HFFc6 (cell line): ENCODE measurements at regions not wholly inside any gene's neighbourhood (a gene's known extent, or its start where the extent isn't known, plus 50 kb on each side); places are given as distances from the start of the nearest gene placed in this dataset.

ENCODE experiments used
- DNase-seq: peaks from one replicate; pipeline ENCODE4 v3.0.0-alpha.2; 2018
- H3K27ac Mint-ChIP-seq: 2 replicates; pipeline ENCODE4 v1.8.0; 2020; ENCODE audit warnings: mild to moderate bottlenecking, mixed read lengths
- H3K27me3 Mint-ChIP-seq: 2 replicates; pipeline ENCODE4 v1.8.0; 2021; ENCODE audit warnings: mild to moderate bottlenecking, moderate library complexity, mixed read lengths; ENCODE audit not compliant: insufficient read depth
- H3K36me3 Mint-ChIP-seq: 2 replicates; pipeline ENCODE4 v1.8.0; 2021; ENCODE audit warnings: low read depth, mixed read lengths
- H3K4me1 Mint-ChIP-seq: 2 replicates; pipeline ENCODE4 v1.8.0; 2020; ENCODE audit warnings: low read depth, mixed read lengths
- H3K4me3 Mint-ChIP-seq: 2 replicates; pipeline ENCODE4 v1.8.0; 2020; ENCODE audit warnings: mild to moderate bottlenecking, moderate library complexity, mixed read lengths
- H3K9me3 Mint-ChIP-seq: 2 replicates; pipeline ENCODE4 v1.8.0; 2020; ENCODE audit warnings: mild to moderate bottlenecking, mixed read lengths
- CTCF ChIP-seq: fragments of 200-600 bp; sonication (generic); IDR thresholded peaks from 2 replicates; pipeline ENCODE4 v1.5.0; 2021; ENCODE audit warnings: antibody characterized with exemption, mild to moderate bottlenecking

- DNase-seq, result no peak
- peaks cover 2% of the 10 kb centered on the region for H3K27me3 Mint-ChIP-seq
- no peaks in the 10 kb centered on the region for H3K36me3 Mint-ChIP-seq
- no peaks in the 10 kb centered on the region for H3K9me3 Mint-ChIP-seq
- H3K4me3 Mint-ChIP-seq, result no peak overlapping the region
- no peak for TF ChIP-seq CTCF
- H3K27ac Mint-ChIP-seq, result no peak overlapping the region
- no peaks in the 10 kb centered on the region for H3K4me1 Mint-ChIP-seq
Observed at GRCh38 chr9:86652736-86653135, 294.6 kb downstream of the GAS1 start.

GRCh38 chr9:86649913-86650312 is 295.7 kb upstream of the TUT7 start:
- no peak for TF ChIP-seq CTCF
- no peaks in the 10 kb centered on the region for H3K4me1 Mint-ChIP-seq
- no peak for DNase-seq
- H3K27ac Mint-ChIP-seq, result no peak overlapping the region
- H3K4me3 Mint-ChIP-seq, result no peak overlapping the region
- H3K9me3 Mint-ChIP-seq, result no peaks in the 10 kb centered on the region
- H3K36me3 Mint-ChIP-seq, result no peaks in the 10 kb centered on the region
- H3K27me3 Mint-ChIP-seq, result peaks cover 2% of the 10 kb centered on the region

GRCh38 chr9:86648828-86649170 is 294.6 kb upstream of the TUT7 start:
- DNase-seq, result no peak
- no peaks in the 10 kb centered on the region for H3K36me3 Mint-ChIP-seq
- no peaks in the 10 kb centered on the region for H3K9me3 Mint-ChIP-seq

GRCh38 chr9:86648156-86648827 is 294.1 kb upstream of the TUT7 start:
- no peak overlapping the region for H3K4me3 Mint-ChIP-seq
- no peak for TF ChIP-seq CTCF
- H3K9me3 Mint-ChIP-seq, result no peaks in the 10 kb centered on the region
- no peak overlapping the region for H3K27ac Mint-ChIP-seq
- H3K36me3 Mint-ChIP-seq, result no peaks in the 10 kb centered on the region
- peaks cover 2% of the 10 kb centered on the region for H3K27me3 Mint-ChIP-seq
- H3K4me1 Mint-ChIP-seq, result no peaks in the 10 kb centered on the region
- no peak for DNase-seq

More at GRCh38 chr9:86648828-86649170, 294.6 kb upstream of the TUT7 start:
- H3K27me3 Mint-ChIP-seq, result peaks cover 2% of the 10 kb centered on the region
- H3K4me1 Mint-ChIP-seq, result no peaks in the 10 kb centered on the region
- no peak for TF ChIP-seq CTCF
- H3K4me3 Mint-ChIP-seq, result no peak overlapping the region
- H3K27ac Mint-ChIP-seq, result no peak overlapping the region

GRCh38 chr9:86645303-86645702 is 291.1 kb upstream of the TUT7 start:
- TF ChIP-seq CTCF, result no peak
- Mint-ChIP-seq H3K27me3 (peaks cover 4% of the 10 kb centered on the region), H3K4me3 (no peak overlapping the region), H3K27ac (no peak overlapping the region), H3K36me3 (no peaks in the 10 kb centered on the region), H3K4me1 (no peaks in the 10 kb centered on the region), H3K9me3 (no peaks in the 10 kb centered on the region)
- DNase-seq, result no peak

GRCh38 chr9:86644675-86645034 is 290.4 kb upstream of the TUT7 start:
- no peak for TF ChIP-seq CTCF
- no peaks in the 10 kb centered on the region for H3K36me3 Mint-ChIP-seq
- peaks cover 4% of the 10 kb centered on the region for H3K27me3 Mint-ChIP-seq
- H3K27ac Mint-ChIP-seq, result no peak overlapping the region
- no peaks in the 10 kb centered on the region for H3K4me1 Mint-ChIP-seq
- no peak for DNase-seq
- no peak overlapping the region for H3K4me3 Mint-ChIP-seq
- H3K9me3 Mint-ChIP-seq, result no peaks in the 10 kb centered on the region
